GM13976 (cell line): ENCODE measurements at regions not wholly inside any gene's neighbourhood (a gene's known extent, or its start where the extent isn't known, plus 50 kb on each side); places are given as distances from the start of the nearest gene placed in this dataset.

Source experiments
- DNase-seq: peaks from one replicate; pipeline ENCODE4 v3.0.0; 2012; ENCODE audit warnings: low spot score
- in situ Hi-C: fragments of 300-500 bp; cut with MboI; formaldehyde crosslinking; loops from one replicate; pipeline ENCODE4 v1.12.0; 2022; ENCODE audit warnings: low sequenced_read_pairs, mixed read lengths, inconsistent platforms; ENCODE audit not compliant: unreplicated experiment
- TF ChIP-seq, protein P1 (sequence below): IDR thresholded peaks from 2 replicates; pipeline ENCODE4 v1.5.1; 2012; ENCODE audit warnings: borderline replicate concordance, mild to moderate bottlenecking; ENCODE audit not compliant: insufficient read depth; ENCODE audit errors: extremely low read depth, missing control alignments, control extremely low read depth

DNA sequence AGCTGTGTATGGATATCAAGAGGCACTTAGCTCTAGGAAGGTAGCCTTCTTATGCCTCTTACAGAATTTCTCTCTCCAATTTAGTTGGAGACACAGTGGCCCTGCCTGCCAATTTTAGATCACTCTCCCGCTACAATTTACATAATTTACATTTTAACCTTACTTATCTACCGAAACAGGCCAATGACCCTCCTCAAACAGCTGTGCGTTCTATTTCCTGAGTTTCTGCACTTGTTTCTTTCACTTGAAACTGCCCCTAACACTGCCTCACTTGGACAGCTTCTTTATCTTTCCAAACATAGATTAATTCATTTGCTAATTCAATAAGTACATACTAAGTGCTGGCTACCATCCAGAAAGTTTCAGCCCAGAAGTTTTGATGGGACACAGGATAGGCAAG is 52.9 kb upstream of the HDDC2 start:
- no peak for DNase-seq
- in situ Hi-C loops = no loop called here
- TF ChIP-seq, protein P1, sequence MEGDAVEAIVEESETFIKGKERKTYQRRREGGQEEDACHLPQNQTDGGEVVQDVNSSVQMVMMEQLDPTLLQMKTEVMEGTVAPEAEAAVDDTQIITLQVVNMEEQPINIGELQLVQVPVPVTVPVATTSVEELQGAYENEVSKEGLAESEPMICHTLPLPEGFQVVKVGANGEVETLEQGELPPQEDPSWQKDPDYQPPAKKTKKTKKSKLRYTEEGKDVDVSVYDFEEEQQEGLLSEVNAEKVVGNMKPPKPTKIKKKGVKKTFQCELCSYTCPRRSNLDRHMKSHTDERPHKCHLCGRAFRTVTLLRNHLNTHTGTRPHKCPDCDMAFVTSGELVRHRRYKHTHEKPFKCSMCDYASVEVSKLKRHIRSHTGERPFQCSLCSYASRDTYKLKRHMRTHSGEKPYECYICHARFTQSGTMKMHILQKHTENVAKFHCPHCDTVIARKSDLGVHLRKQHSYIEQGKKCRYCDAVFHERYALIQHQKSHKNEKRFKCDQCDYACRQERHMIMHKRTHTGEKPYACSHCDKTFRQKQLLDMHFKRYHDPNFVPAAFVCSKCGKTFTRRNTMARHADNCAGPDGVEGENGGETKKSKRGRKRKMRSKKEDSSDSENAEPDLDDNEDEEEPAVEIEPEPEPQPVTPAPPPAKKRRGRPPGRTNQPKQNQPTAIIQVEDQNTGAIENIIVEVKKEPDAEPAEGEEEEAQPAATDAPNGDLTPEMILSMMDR = no peak

GRCh38 chr6:125356884-125357283 is 55.1 kb upstream of the HDDC2 start:
- in situ Hi-C loops = no loop called here
- DNase-seq = no peak
- TF ChIP-seq, protein P1 = no peak

- TF ChIP-seq, protein P1 = no peak
- in situ Hi-C loops = no loop called here
- DNase-seq = peak; percentile 8
Observed at GRCh38 chr6:125357515-125358256, 55.9 kb upstream of the HDDC2 start.

GRCh38 chr6:125358898-125359297 is 57.1 kb upstream of the HDDC2 start:
- TF ChIP-seq, protein P1 = no peak
- no peak for DNase-seq
- in situ Hi-C loops = no loop called here

- DNase-seq = no peak
- in situ Hi-C loops = no loop called here
Observed at GRCh38 chr6:125361868-125362267, 60.1 kb upstream of the HDDC2 start.

GRCh38 chr6:125363039-125363823 is 61.5 kb upstream of the HDDC2 start:
- peak; percentile 17 for DNase-seq
- TF ChIP-seq, protein P1 = no peak
- in situ Hi-C loops = no loop called here

More at GRCh38 chr6:125361868-125362267, 60.1 kb upstream of the HDDC2 start:
- TF ChIP-seq, protein P1 = no peak

GRCh38 chr6:125363824-125364165 is 62.0 kb upstream of the HDDC2 start:
- no peak for DNase-seq
- TF ChIP-seq, protein P1 = no peak
- in situ Hi-C loops = no loop called here
